ENCODE measurements at regions not wholly inside any gene's neighbourhood (a gene's known extent, or its start where the extent isn't known, plus 50 kb on each side); places are given as distances from the start of the nearest gene placed in this dataset.

DNA sequence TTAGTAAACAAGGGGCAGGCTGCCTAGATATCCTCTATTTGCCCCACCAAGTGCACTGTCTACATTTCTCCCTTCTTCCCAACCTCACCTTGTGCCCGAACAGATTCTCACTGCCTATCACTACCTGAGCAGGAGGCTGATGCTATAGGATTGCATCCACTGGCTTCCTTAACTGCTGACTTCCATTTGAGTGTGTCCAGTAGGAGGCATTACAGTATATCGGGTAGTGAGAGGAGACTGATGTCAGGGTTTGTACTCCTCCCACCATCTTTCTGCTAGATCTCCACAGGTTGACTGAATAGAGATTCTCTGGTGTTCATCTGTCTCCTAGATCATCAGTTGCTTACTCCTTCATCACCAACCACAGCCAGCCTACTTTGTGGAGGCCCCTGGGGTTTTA is 796.3 kb downstream of the LRRIQ3 start:
- Mint-ChIP-seq H3K27me3 (no peaks in the 10 kb centered on the region), H3K4me3 (no peak overlapping the region)
- ATAC-seq: no peak

DNA sequence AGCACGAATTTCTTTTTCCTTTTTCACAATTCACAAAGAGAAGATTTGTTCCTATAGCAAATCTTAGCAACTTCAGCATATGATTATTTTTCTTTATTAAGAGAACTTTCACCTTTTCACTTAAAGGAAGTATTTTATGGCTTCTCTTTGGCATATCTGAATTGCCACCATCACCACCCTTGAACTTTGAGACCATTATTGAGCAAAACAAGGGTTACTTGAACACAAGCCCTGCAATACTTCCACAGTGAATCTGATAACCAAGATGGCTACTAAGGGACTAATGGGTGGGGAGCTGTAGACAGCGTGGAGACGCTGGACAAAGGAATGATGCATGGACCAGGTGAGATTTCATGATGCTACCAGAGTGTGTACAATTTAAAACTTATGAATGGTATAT is 815.0 kb downstream of the LRRIQ3 start:
- Mint-ChIP-seq H3K9me3 (peaks cover 9% of the 10 kb centered on the region), H3K4me1 (ENCODE audit: low read depth in 2 of 2) (no peaks in the 10 kb centered on the region), H3K36me3 (peaks cover 6% of the 10 kb centered on the region), H3K27ac (no peak overlapping the region), H3K27me3 (no peaks in the 10 kb centered on the region), H3K4me3 (no peak overlapping the region)
- DNase-seq (ENCODE audit: low spot score) (no peak), ATAC-seq (no peak)

More for the DNA sequence above, 796.3 kb downstream of the LRRIQ3 start:
- no peak for DNase-seq (ENCODE audit: low spot score)
- Mint-ChIP-seq H3K4me1 (ENCODE audit: low read depth in 2 of 2) (no peaks in the 10 kb centered on the region), H3K9me3 (peaks cover 10% of the 10 kb centered on the region), H3K36me3 (peaks cover 5% of the 10 kb centered on the region), H3K27ac (no peak overlapping the region)

DNA sequence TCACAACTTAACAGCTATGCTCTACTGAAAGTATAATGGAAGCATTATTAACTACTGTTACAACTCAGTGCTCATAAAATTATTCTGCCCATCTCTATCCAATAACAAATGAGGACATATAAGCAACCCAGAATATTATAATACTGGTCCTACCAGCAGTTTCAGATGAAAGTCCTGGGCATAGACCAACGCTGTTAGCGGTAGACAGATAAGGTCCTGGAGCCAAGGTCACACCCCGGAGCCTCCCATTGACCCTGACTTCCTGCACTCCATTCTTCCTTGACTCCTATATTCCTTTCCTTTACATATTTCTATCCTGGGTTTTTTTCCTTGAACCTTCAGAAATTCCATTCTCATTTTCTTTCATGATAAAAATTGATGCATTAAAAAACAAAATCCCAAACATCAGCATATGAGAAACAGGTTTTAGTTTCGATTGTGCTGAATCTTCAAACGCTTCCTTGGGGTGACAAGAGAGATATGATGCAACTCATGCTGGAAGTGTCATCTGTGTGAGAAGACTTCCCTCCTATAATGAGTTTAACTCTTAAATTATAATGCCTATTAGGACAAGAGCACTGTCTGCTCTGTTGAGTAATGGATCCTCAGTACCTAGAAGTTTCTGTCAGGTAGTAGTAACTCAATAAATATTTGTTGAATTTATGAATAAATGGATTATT is 831.1 kb downstream of the LRRIQ3 start:
- Mint-ChIP-seq H3K27ac (no peak overlapping the region), H3K36me3 (no peaks in the 10 kb centered on the region), H3K9me3 (peaks cover 19% of the 10 kb centered on the region), H3K4me3 (no peak overlapping the region), H3K4me1 (ENCODE audit: low read depth in 2 of 2) (no peaks in the 10 kb centered on the region), H3K27me3 (no peaks in the 10 kb centered on the region)
- ATAC-seq: no peak
- DNase-seq (ENCODE audit: low spot score): no peak

DNA sequence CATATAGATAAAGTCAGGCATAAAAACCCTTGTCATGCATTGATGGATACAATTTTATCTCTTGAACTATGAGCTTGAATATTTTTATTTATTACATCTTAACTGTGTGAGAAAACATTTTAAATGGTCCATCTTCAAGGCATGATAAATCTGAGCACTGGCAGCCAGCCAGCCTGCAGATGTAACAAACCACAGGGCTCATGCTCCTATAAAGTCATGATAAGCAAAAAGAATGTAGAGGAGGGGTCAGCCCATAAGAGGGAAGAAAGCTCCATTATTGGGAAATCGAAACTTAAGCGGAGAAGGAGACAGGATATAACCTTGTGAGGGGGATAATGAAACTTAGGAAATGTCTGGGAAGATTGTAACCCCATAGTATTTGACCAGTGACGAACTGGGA is 839.0 kb downstream of the LRRIQ3 start:
- Mint-ChIP-seq H3K9me3 (peaks cover 16% of the 10 kb centered on the region), H3K36me3 (peaks cover 6% of the 10 kb centered on the region)
- no peak for ATAC-seq

DNA sequence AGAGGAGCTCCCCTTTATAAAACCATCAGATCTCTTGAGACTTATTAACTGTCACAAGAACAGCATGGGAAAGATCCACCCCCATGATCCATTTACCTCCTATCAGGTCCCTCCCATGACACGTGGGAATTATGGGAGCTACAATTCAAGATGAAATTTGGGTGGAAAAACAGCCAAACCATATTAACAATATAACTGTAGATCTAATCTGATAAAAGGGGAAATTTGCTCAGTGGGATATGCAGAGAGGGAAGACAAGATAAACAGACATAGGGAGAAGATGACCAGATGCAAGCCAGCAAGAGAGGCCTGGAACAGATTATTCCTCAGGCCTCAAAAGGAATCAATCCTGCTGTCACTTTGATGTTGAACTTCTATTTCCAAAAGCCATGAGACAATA is 841.5 kb downstream of the LRRIQ3 start:
- Mint-ChIP-seq H3K9me3 (peaks cover 23% of the 10 kb centered on the region), H3K27ac (no peak overlapping the region), H3K27me3 (no peaks in the 10 kb centered on the region), H3K4me3 (no peak overlapping the region), H3K4me1 (ENCODE audit: low read depth in 2 of 2) (no peaks in the 10 kb centered on the region), H3K36me3 (peaks cover 10% of the 10 kb centered on the region)
- no peak for DNase-seq (ENCODE audit: low spot score)
- no peak for ATAC-seq

More for the DNA sequence above, 839.0 kb downstream of the LRRIQ3 start:
- Mint-ChIP-seq H3K27me3 (no peaks in the 10 kb centered on the region), H3K4me1 (ENCODE audit: low read depth in 2 of 2) (no peaks in the 10 kb centered on the region), H3K27ac (no peak overlapping the region), H3K4me3 (no peak overlapping the region)
- DNase-seq (ENCODE audit: low spot score): no peak

- H3K27ac Mint-ChIP-seq: no peak overlapping the region
- no peak overlapping the region for H3K4me3 Mint-ChIP-seq
- peaks cover 16% of the 10 kb centered on the region for H3K9me3 Mint-ChIP-seq
- no peaks in the 10 kb centered on the region for H3K4me1 Mint-ChIP-seq (ENCODE audit: low read depth in 2 of 2)
- ATAC-seq: no peak
- no peaks in the 10 kb centered on the region for H3K27me3 Mint-ChIP-seq
- H3K36me3 Mint-ChIP-seq: no peaks in the 10 kb centered on the region
- no peak for DNase-seq (ENCODE audit: low spot score)
Observed at GRCh38 chr1:73343947-73344346, 854.0 kb downstream of the LRRIQ3 start.

DNA sequence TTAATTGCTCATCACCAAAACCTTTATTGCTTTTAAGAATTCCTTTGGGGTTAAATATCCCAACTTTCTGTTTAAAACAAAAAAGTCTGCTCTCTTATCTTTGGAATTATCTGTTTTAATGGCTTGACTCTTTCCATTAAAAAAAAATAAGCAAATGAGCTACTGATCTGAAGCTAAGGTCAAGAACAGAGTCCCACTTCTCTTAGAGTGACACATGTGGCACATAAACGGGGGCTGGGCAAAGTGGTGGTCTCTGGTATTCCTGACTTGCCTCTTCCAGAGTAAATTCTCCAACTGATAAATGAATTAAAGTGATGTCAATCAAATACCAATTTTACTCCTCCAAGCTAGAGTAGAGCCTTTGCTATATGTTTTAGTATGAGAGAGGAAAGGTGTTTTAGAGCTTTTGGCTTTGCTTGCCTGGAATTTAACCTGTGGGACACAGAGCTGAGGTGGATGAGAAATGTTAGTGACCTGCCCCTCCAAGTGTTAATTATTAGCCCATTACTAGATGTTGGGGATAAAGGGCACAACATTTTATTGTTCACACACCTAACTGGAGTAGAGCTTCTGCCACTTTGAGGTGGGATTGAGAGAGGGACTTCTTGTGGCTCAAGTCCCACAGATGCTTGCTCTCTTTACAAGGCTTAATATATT is 864.0 kb downstream of the LRRIQ3 start:
- ATAC-seq (no peak), DNase-seq (ENCODE audit: low spot score) (no peak)
- H3K36me3 Mint-ChIP-seq: peaks cover 14% of the 10 kb centered on the region
- peaks cover 11% of the 10 kb centered on the region for H3K9me3 Mint-ChIP-seq
- no peaks in the 10 kb centered on the region for H3K4me1 Mint-ChIP-seq (ENCODE audit: low read depth in 2 of 2)
- no peaks in the 10 kb centered on the region for H3K27me3 Mint-ChIP-seq
- no peak overlapping the region for H3K4me3 Mint-ChIP-seq
- no peak overlapping the region for H3K27ac Mint-ChIP-seq

DNA sequence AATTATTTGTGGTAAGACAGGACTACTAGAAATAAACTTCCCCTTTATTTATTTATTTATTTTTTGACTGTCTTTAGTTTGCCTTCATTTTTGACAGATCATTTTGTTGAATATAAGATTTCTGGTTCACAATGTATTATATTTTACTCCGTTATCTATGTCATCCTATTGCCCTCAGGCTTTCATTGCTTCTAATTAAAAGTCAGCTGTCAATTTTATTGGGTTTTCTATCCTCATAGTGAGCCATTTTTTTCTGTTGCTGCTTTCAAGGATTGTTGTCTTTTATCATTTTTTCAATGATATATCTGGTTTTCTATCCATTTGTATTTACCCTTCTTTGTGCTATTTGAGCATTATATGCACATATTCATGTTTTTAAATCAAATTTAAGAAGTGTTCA is 866.2 kb downstream of the LRRIQ3 start:
- ATAC-seq: no peak
- H3K9me3 Mint-ChIP-seq: peaks cover 9% of the 10 kb centered on the region

DNA sequence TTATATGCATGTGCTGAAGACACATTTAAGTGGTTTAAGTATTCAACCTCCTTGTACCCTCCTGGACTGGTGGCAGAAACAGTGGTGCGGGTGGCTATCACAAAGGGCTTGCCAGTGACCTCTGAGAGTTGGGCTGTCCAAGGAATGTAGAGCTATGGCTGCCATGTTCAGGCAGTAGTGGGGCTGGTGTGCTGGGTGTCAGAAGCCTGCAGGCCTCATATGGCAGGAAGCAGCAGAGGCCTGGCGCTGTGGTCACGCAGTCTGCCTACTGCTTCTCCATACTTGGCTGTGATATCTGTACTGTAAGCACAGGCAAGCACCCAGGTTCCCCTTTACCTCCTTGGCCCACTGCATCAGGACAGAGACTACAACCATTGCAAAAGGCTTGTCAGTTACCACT is 870.0 kb downstream of the LRRIQ3 start:
- ATAC-seq (no peak), DNase-seq (ENCODE audit: low spot score) (no peak)
- Mint-ChIP-seq H3K9me3 (peaks cover 10% of the 10 kb centered on the region), H3K27me3 (no peaks in the 10 kb centered on the region), H3K4me3 (no peak overlapping the region), H3K36me3 (peaks cover 7% of the 10 kb centered on the region), H3K4me1 (ENCODE audit: low read depth in 2 of 2) (no peaks in the 10 kb centered on the region), H3K27ac (no peak overlapping the region)

More for the DNA sequence above, 866.2 kb downstream of the LRRIQ3 start:
- H3K27ac Mint-ChIP-seq: no peak overlapping the region
- H3K27me3 Mint-ChIP-seq: no peaks in the 10 kb centered on the region
- peaks cover 14% of the 10 kb centered on the region for H3K36me3 Mint-ChIP-seq
- no peak for DNase-seq (ENCODE audit: low spot score)
- no peaks in the 10 kb centered on the region for H3K4me1 Mint-ChIP-seq (ENCODE audit: low read depth in 2 of 2)
- H3K4me3 Mint-ChIP-seq: no peak overlapping the region

DNA sequence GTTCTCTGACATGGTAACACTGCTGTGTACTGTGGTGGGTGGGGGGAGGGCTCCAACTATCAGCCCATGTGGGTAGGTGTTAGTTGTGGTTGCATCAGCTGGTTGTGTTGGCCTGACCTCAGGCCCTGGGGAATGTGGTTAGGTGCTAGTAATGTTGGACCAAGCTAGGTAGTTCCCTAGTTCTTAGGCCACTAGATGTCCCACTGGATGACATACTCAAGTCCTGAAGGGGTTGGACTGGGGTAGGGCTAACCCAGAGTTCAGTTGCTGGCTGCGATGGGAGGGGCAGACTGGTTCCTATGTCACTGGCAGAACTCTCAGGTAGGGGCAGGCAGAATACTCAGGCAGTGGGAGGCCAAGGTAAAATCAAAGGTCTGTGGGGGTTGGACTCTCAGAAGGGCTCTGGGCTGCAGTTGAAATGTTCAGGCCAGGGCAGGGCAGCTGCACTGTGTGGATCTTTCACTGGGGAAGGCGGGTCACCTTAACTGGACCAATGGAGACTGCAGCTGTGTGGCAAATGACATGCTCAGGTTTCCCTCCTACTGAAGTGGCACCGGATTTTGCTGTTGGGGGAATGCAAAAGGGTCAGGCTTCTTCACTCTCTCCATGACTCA is 870.7 kb downstream of the LRRIQ3 start:
- Mint-ChIP-seq H3K4me3 (no peak overlapping the region), H3K9me3 (peaks cover 16% of the 10 kb centered on the region), H3K27me3 (no peaks in the 10 kb centered on the region), H3K36me3 (peaks cover 4% of the 10 kb centered on the region), H3K4me1 (ENCODE audit: low read depth in 2 of 2) (no peaks in the 10 kb centered on the region), H3K27ac (no peak overlapping the region)
- no peak for ATAC-seq
- DNase-seq (ENCODE audit: low spot score): no peak

- H3K27ac Mint-ChIP-seq: no peak overlapping the region
- H3K4me1 Mint-ChIP-seq (ENCODE audit: low read depth in 2 of 2): no peaks in the 10 kb centered on the region
- DNase-seq (ENCODE audit: low spot score) (no peak), ATAC-seq (no peak)
- no peaks in the 10 kb centered on the region for H3K27me3 Mint-ChIP-seq
- H3K4me3 Mint-ChIP-seq: no peak overlapping the region
- peaks cover 4% of the 10 kb centered on the region for H3K36me3 Mint-ChIP-seq
- H3K9me3 Mint-ChIP-seq: peaks cover 16% of the 10 kb centered on the region
Observed at GRCh38 chr1:73326663-73327062, 871.3 kb downstream of the LRRIQ3 start.

- ATAC-seq: no peak
- H3K36me3 Mint-ChIP-seq: no peaks in the 10 kb centered on the region
- no peak overlapping the region for H3K27ac Mint-ChIP-seq
- H3K27me3 Mint-ChIP-seq: no peaks in the 10 kb centered on the region
- no peak for DNase-seq (ENCODE audit: low spot score)
- H3K9me3 Mint-ChIP-seq: peaks cover 9% of the 10 kb centered on the region
- H3K4me1 Mint-ChIP-seq (ENCODE audit: low read depth in 2 of 2): no peaks in the 10 kb centered on the region
- no peak overlapping the region for H3K4me3 Mint-ChIP-seq
Observed at GRCh38 chr1:73310797-73311381, 887.1 kb downstream of the LRRIQ3 start.

DNA sequence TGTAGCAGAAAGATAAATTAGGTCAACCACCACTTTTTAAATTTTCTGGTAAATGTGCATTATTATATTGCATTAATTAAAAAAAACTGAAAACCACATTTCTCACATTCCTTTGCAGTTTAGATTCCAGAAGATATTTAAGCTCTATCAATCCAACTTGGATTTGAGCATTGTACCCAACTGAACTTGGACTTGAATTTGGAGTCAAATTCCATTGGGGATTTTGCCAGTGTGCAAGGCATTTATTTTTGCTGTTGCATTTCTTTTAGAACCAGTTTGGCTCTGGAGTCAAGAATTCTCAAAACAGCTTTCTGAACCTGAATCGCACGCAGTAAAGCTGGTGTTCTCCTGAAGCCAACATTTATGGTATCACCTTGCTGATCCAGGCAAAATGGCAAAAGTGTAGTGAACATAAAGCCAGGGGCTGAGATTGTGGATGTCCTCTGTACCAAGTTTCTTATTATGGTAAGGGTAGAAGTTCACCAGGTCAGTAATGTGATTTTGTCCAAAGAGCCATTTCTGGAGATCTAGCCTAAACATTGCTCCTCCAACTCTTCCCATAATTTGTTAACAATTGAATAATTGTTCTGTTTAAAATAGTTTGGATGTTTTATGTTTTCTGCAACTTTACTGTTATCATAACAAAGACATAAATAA is 890.9 kb downstream of the LRRIQ3 start:
- Mint-ChIP-seq H3K27ac (no peak overlapping the region), H3K4me1 (ENCODE audit: low read depth in 2 of 2) (no peaks in the 10 kb centered on the region), H3K27me3 (no peaks in the 10 kb centered on the region), H3K9me3 (peaks cover 8% of the 10 kb centered on the region), H3K4me3 (no peak overlapping the region), H3K36me3 (peaks cover 5% of the 10 kb centered on the region)
- DNase-seq (ENCODE audit: low spot score): no peak
- ATAC-seq: no peak

DNA sequence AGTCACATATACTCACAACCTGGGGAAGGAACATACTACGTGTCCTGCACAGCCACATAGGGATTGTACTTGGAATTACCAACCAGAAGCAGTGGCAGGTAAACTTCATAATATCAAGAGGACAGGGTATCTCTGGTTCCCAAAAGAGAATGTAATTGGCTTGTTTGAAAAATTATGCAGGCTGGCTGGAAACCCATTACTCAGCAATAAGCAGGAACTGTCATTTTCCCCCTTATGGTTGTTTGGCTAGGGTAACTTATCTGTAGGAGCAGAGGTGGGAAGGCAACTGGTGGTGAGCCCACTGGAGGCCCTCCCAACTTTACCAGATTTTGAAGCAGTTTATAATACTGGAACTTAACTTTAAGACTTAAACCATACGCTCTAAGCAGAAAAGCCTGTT is 924.1 kb downstream of the LRRIQ3 start:
- ATAC-seq: no peak
- peaks cover 3% of the 10 kb centered on the region for H3K36me3 Mint-ChIP-seq
- no peak for DNase-seq (ENCODE audit: low spot score)

More for the DNA sequence above, 924.1 kb downstream of the LRRIQ3 start:
- Mint-ChIP-seq H3K9me3 (peaks cover 12% of the 10 kb centered on the region), H3K27me3 (no peaks in the 10 kb centered on the region), H3K4me1 (ENCODE audit: low read depth in 2 of 2) (no peaks in the 10 kb centered on the region), H3K4me3 (no peak overlapping the region), H3K27ac (no peak overlapping the region)

Measured in natural killer cell treated with Interleukin-12 subunit alpha and Interleukin-12 subunit beta and Interleukin-15 and Interleukin-18, amount 100 ng/mL, for 72 hours (primary cell).